ENCODE measurements at regions not wholly inside any gene's neighbourhood (a gene's known extent, or its start where the extent isn't known, plus 50 kb on each side); places are given as distances from the start of the nearest gene placed in this dataset.

DNA sequence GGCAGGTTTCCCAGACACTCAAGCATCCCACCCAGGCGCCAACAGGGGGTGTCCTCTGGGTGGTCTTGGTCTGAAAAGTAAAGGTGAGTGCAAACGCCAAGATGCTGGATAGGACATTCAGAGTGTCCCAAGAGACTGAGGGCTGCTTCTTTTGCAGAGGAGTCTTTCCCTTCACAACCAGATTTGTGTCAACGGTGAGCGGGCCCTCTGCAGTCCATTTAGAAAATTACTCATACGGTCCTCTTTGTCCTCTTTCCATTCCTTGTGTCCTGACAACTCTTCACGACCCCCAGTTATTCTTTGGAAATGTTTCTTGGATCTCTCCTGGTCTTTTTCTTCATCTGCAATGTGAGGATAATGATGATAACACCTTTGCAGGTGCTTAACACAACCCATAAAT, 257.8 kb downstream of the CDC5L start:
- peaks cover 1 to 6% of the 10 kb centered on the region in 2 donors for H3K36me3 Mint-ChIP-seq (ENCODE audit: insufficient read depth in 2 of 2)

DNA sequence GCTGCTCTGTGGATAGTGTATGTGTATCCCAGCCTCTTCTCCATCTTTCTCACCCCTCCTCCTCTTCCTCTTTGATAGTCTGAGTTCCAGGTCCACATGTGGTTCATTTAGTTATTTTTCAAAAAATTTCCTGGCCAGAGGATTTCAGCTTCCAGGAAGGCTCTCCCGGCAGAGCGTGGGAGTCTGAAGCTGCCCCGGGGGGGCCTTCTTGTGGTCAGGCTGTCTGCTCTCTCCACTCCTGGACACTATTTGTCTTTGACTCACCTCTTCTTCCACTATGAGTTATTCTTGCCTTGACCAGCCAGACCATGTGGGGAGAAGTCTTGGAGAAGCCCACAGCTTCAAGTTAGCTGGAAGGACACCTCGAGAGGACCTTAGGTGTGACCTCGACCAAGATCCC, 258.8 kb downstream of the CDC5L start:
- H3K27me3 Mint-ChIP-seq (ENCODE audit: low read depth), result no peaks in the 10 kb centered on the region

More for the DNA sequence above, 257.8 kb downstream of the CDC5L start:
- ATAC-seq (replicated peaks in 1 of 2) (no peak), DNase-seq (no peak)
- Mint-ChIP-seq H3K9me3 (peaks cover 0 to 3% of the 10 kb centered on the region in 2 donors), H3K4me1 (ENCODE audit: low read depth) (peaks cover 46% of the 10 kb centered on the region), H3K27ac (no peak overlapping the region), H3K27me3 (ENCODE audit: low read depth) (no peaks in the 10 kb centered on the region), H3K4me3 (no peak overlapping the region)

DNA sequence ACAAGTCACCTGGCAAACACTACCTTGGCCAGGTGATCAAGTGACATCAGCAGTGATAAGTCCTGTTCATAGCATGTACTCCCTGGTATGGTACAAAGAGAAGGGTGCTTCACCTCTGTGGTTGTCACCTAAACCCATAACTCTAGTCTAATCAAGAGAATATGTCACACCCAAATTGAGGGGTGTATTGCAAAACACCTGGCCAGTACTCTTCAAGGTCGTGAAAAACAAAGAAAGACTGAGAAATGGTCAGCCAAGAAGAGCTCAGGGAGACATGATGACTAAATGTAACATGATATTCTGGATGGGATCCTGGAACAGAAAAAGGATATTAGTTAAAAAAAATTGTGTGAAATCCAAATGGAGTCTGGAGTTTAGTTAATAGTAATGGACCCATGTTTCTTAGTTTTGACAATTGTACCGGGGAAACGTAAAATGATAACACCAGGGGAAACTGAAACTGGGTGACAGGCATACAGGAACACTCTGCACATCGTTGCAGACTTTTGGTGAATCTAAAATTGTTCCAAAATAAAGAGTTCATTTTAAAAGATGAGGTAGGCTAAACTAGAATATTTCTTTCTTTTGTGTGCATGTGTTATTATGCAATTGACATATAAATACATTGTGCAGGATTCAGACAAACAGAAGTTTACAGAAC, 262.0 kb downstream of the CDC5L start:
- H3K4me3 Mint-ChIP-seq, result peak overlapping the region in 1 of 2 donors; percentile 50
- H3K27ac Mint-ChIP-seq, result no peak overlapping the region
- peak in 1 of 2 donors; percentile 25 for ATAC-seq (replicated peaks in 1 of 2)
- H3K4me1 Mint-ChIP-seq (ENCODE audit: low read depth), result peaks cover 7% of the 10 kb centered on the region
- peaks cover 1 to 6% of the 10 kb centered on the region in 2 donors for H3K36me3 Mint-ChIP-seq (ENCODE audit: insufficient read depth in 2 of 2)
- H3K9me3 Mint-ChIP-seq, result peaks cover 0 to 3% of the 10 kb centered on the region in 2 donors
- no peak for DNase-seq
- H3K27me3 Mint-ChIP-seq (ENCODE audit: low read depth), result peaks cover 7% of the 10 kb centered on the region

More for the DNA sequence above, 258.8 kb downstream of the CDC5L start:
- Mint-ChIP-seq H3K4me3 (no peak overlapping the region), H3K27ac (no peak overlapping the region), H3K4me1 (ENCODE audit: low read depth) (peaks cover 35% of the 10 kb centered on the region), H3K9me3 (peaks cover 0 to 3% of the 10 kb centered on the region in 2 donors), H3K36me3 (ENCODE audit: insufficient read depth in 2 of 2) (peaks cover 1 to 6% of the 10 kb centered on the region in 2 donors)
- ATAC-seq (replicated peaks in 1 of 2) (no peak), DNase-seq (no peak)

DNA sequence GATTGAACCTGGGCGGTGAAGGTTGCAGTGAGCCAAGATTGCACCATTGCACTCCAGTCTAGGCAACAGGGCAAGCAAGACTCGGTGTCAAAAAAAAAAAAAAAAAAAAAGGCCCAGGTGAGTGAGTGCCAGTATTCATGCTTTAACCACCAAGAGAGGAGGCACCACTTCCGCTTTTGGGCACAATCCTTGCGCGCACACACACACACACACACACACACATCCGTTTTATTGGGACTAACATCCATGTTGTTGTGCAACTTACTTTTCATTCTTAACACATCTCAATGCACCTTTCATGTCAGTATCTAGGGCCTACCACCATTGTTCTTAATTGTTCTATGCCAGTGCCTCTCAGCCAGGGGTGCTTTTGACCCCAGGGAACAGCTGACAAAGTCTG, 263.0 kb downstream of the CDC5L start:
- no peak for ATAC-seq (replicated peaks in 1 of 2)
- Mint-ChIP-seq H3K36me3 (ENCODE audit: insufficient read depth in 2 of 2) (peaks cover 1 to 6% of the 10 kb centered on the region in 2 donors), H3K4me1 (ENCODE audit: low read depth) (peaks cover 13% of the 10 kb centered on the region), H3K27me3 (ENCODE audit: low read depth) (peaks cover 7% of the 10 kb centered on the region), H3K4me3 (no peak overlapping the region), H3K9me3 (peaks cover 0 to 3% of the 10 kb centered on the region in 2 donors), H3K27ac (no peak overlapping the region)
- DNase-seq, result no peak

DNA sequence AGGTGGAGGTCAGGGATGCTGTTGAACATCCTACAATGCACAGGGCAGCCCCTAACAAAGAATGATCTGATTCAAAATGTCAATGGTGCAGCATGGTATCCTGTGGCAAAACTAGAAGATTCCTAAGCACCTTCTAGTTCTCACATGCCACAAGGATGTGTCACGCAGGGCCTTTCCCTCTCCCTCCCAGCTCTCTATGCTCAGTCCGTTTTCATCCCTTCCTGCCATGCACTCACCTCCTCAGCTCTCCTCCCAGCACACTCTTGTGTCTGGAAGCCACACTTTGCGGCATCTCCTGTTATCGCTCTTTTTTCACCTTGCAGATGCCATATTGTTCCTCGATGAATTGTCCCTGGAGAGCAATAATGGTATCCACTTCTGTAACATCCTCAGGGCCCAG, 263.4 kb downstream of the CDC5L start:
- ATAC-seq (replicated peaks in 1 of 2), result no peak
- Mint-ChIP-seq H3K27ac (no peak overlapping the region), H3K9me3 (peaks cover 0 to 3% of the 10 kb centered on the region in 2 donors), H3K4me1 (ENCODE audit: low read depth) (peaks cover 16% of the 10 kb centered on the region), H3K36me3 (ENCODE audit: insufficient read depth in 2 of 2) (peaks cover 1 to 6% of the 10 kb centered on the region in 2 donors), H3K4me3 (no peak overlapping the region), H3K27me3 (ENCODE audit: low read depth) (peaks cover 7% of the 10 kb centered on the region)
- DNase-seq, result no peak

DNA sequence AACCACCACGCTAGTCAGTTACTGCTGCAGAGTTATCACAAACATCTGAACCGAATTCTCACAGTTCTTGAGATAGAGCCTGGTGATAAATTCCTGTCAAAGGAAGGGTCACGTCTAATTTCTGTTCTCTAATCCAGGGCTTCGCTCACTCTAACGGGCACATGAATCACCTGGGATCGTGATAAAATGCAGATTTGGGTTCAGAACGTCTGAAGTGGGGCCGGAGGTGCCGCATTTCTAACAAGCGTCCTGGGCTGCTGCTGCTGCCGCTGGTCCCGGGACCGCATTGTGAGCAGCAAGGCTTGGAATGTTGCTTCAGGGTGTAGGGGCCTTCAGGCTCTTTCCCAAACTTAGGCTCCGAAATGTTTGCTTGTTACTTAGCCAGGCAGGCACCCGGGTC, 264.1 kb downstream of the CDC5L start:
- no peak overlapping the region for H3K27ac Mint-ChIP-seq
- peaks cover 7% of the 10 kb centered on the region for H3K27me3 Mint-ChIP-seq (ENCODE audit: low read depth)
- DNase-seq (no peak), ATAC-seq (replicated peaks in 1 of 2) (no peak)
- no peak overlapping the region for H3K4me3 Mint-ChIP-seq
- H3K9me3 Mint-ChIP-seq, result peaks cover 0 to 3% of the 10 kb centered on the region in 2 donors
- peaks cover 16% of the 10 kb centered on the region for H3K4me1 Mint-ChIP-seq (ENCODE audit: low read depth)
- peaks cover 1 to 6% of the 10 kb centered on the region in 2 donors for H3K36me3 Mint-ChIP-seq (ENCODE audit: insufficient read depth in 2 of 2)

DNA sequence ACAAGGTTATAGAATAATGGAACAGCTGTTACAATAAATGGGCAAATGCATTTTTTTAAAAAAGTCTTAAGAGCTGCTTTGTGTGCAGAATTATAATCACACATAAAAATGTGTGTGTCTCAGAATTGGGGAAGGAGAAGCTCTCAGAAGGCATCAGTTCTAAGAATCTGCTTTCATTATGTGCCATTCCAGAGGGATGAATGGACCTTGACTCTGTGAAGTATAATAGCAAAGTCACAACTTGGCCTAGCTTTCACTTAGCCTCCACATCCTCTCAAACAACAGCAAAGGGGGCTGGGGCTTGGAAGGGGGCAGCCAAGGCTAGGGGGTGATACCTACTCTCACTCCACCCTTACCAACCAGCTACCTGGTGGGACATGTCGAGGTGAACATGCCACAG, 265.0 kb downstream of the CDC5L start:
- Mint-ChIP-seq H3K36me3 (ENCODE audit: insufficient read depth in 2 of 2) (peaks cover 1 to 6% of the 10 kb centered on the region in 2 donors), H3K4me3 (no peak overlapping the region), H3K4me1 (ENCODE audit: low read depth) (peaks cover 16% of the 10 kb centered on the region), H3K9me3 (peaks cover 0 to 3% of the 10 kb centered on the region in 2 donors), H3K27ac (no peak overlapping the region), H3K27me3 (ENCODE audit: low read depth) (peaks cover 7% of the 10 kb centered on the region)
- DNase-seq (no peak), ATAC-seq (replicated peaks in 1 of 2) (no peak)

DNA sequence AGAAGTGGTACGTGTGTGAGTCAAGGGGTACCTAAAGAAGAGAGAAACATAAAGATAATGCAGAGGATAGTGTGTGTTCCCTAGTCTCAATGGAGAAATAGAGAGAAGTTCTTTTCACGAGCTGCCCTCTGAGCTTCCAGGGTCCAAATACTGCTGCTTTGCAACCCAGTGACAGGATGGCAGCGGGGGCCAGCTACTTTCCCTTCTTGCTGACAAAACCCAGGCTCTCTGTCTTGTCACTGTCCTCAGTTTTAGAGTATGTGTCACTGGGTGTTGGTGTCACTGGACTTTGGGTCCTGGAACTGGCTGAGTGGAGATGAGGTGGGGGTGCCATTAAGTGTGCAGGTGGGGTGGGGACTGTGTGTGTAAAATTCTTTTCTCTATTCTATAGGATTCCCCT, 265.6 kb downstream of the CDC5L start:
- Mint-ChIP-seq H3K9me3 (peaks cover 0 to 3% of the 10 kb centered on the region in 2 donors), H3K4me1 (ENCODE audit: low read depth) (peaks cover 16% of the 10 kb centered on the region), H3K4me3 (no peak overlapping the region), H3K36me3 (ENCODE audit: insufficient read depth in 2 of 2) (peaks cover 1 to 3% of the 10 kb centered on the region in 2 donors), H3K27me3 (ENCODE audit: low read depth) (peaks cover 7% of the 10 kb centered on the region), H3K27ac (no peak overlapping the region)
- DNase-seq (no peak), ATAC-seq (replicated peaks in 1 of 2) (no peak)

DNA sequence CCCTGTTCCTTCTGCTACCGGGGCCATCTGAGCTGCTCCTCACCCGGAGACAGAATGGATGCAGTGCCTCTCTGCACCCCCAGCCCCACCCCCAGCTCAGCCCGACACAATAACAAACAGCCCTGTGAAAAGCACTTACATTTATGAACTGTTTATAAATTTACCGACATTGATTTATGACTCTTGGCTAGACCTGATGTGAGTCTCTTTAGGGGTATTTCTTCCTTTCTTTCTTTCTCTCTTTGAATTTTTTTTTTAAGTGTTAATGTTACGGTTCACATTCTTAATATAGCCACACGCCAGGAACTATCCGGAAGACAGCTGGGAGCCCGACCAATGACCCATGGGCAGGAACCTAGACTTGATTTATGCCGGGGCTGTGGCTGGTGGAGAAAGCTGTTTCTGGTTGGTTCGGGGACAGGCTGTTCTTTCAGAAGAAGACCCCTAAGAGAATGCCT, 266.3 kb downstream of the CDC5L start:
- Mint-ChIP-seq H3K4me1 (ENCODE audit: low read depth) (peaks cover 16% of the 10 kb centered on the region), H3K9me3 (peaks cover 3% of the 10 kb centered on the region in 2 donors), H3K27me3 (ENCODE audit: low read depth) (peaks cover 7% of the 10 kb centered on the region), H3K27ac (peak overlapping the region; percentile 72), H3K36me3 (ENCODE audit: insufficient read depth in 2 of 2) (peaks cover 0 to 4% of the 10 kb centered on the region in 2 donors), H3K4me3 (no peak overlapping the region)
- ATAC-seq (replicated peaks in 1 of 2) (no peak), DNase-seq (no peak)

DNA sequence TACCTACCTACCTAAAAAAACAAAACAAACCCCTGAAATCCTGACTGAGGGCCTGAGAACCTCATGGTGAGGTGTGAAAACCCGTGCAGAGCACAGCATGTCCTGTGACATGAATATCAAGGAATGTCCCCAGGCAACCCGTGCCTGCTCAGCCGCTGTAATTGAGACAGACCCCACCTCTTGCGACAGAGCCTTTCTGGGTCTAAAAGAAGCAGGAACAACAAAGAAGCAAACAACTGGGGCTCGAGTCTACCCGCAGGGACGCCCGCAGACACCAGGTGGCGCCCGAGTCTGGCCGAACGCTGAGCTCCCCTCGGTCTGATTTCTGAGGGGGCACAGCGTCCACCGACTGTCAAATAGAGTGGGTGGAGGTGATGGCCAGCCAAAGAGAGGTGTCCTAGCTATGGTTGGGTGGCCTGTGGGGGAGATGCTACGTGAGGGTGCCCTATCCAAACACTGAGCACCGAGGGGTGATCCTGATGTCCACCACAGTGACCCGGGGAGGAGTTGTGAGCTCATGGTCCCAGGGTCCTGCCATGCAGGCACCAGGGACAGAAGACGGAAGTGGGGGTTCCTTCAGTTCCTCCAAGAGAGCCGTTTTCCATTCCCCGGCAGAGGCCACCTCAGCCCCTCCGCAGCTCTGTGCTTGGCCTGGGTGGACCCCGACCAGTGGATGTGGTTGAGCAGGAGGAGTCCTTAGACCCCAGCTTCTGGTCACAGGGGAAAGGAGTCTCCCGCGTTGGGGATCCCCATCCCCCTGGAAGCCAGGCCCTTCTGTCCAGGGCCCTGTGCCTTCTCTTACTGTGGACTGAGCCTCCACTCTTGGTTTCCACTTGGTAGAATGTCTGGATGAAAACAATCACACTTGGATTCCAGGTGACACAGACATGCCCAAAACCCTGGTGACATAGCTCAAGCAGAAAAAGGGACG, 268.2 kb downstream of the CDC5L start:
- ATAC-seq (replicated peaks in 1 of 2), result peak; percentile 87 to 88
- peaks cover 9% of the 10 kb centered on the region for H3K4me1 Mint-ChIP-seq (ENCODE audit: low read depth)
- H3K36me3 Mint-ChIP-seq (ENCODE audit: insufficient read depth in 2 of 2), result peaks cover 0 to 3% of the 10 kb centered on the region in 2 donors
- H3K27me3 Mint-ChIP-seq (ENCODE audit: low read depth), result peaks cover 7% of the 10 kb centered on the region
- H3K4me3 Mint-ChIP-seq, result peak overlapping the region; percentile 74 to 77
- H3K27ac Mint-ChIP-seq, result peak overlapping the region; percentile 95
- peaks cover 3% of the 10 kb centered on the region in 2 donors for H3K9me3 Mint-ChIP-seq
- peak; percentile 77 to 89 for DNase-seq

DNA sequence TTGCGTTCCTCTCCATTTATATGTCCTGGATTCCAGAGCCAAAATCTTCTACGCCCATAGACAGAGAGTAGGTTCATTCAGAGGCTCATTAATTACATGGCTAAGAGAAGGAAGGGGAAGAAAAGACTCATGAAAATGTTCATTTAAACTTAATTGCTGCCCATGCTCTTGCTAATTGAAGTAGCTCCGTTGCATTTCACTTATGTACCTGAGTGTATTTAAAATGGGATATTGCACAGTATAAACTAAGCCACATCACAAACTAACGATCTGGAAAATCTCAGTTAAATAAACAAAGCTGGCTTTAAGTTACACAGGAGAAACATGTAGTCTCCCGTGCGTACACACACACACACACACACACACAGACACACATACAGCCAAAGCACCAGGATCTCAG, 269.2 kb downstream of the CDC5L start:
- Mint-ChIP-seq H3K9me3 (peaks cover 3% of the 10 kb centered on the region in 2 donors), H3K4me1 (ENCODE audit: low read depth) (peaks cover 9% of the 10 kb centered on the region), H3K36me3 (ENCODE audit: insufficient read depth in 2 of 2) (peaks cover 0 to 3% of the 10 kb centered on the region in 2 donors), H3K4me3 (no peak overlapping the region), H3K27me3 (ENCODE audit: low read depth) (peaks cover 7% of the 10 kb centered on the region), H3K27ac (no peak overlapping the region)
- DNase-seq (no peak), ATAC-seq (replicated peaks in 1 of 2) (no peak)

DNA sequence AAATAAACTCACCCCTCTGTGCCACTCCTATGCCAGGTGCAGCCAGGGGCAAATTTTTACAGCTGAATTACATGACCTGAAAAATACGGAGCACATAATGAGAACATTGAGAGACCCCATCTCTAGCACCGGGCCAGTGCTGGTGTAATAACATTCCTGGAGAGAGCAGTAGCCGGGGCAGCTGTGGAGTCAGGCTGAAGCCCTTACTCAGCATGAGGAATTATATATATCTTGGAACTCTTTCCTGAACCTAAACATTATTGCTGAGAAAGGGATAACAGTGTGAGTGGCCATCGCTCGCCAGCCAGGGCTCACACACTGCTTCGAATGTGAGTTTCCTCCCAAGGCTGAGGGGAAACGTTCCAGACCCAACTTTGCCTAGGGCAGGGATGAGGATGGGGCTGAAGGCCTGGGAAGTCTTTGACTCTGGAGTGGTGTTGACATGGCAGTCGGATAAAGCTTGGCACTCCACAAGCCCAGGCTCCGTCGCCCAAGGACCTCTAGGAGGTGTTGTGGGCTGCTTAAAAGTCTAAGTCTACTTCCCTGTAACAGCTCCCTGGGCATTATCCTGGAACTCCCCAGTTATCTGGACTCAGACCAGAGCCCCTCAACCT, 269.8 kb downstream of the CDC5L start:
- DNase-seq, result no peak
- Mint-ChIP-seq H3K9me3 (peaks cover 3% of the 10 kb centered on the region in 2 donors), H3K4me1 (ENCODE audit: low read depth) (peaks cover 9% of the 10 kb centered on the region), H3K4me3 (no peak overlapping the region), H3K36me3 (ENCODE audit: insufficient read depth in 2 of 2) (peaks cover 0 to 3% of the 10 kb centered on the region in 2 donors), H3K27me3 (ENCODE audit: low read depth) (peaks cover 7% of the 10 kb centered on the region), H3K27ac (no peak overlapping the region)
- no peak for ATAC-seq (replicated peaks in 1 of 2)

DNA sequence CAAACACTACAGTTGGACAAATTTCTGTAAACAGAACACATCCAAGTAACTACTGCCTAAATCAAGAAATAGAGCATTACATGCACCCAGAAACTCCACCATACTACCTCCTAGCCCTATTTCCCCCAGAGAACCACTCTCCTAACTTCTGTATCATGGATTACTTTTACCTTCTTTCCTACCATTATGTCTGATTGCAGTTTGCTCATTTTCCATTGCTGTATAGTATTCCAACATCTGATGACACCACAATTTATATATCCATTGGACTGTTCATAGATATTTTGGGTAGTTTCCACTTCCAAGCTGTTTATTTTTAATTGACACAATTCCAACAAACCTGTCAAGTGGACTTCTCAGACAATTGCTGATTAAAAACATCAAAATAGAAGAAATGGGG, 271.1 kb downstream of the CDC5L start:
- Mint-ChIP-seq H3K36me3 (ENCODE audit: insufficient read depth in 2 of 2) (peaks cover 0 to 3% of the 10 kb centered on the region in 2 donors), H3K9me3 (peaks cover 3% of the 10 kb centered on the region in 2 donors), H3K4me1 (ENCODE audit: low read depth) (peaks cover 16% of the 10 kb centered on the region), H3K4me3 (no peak overlapping the region), H3K27me3 (ENCODE audit: low read depth) (peaks cover 6% of the 10 kb centered on the region), H3K27ac (no peak overlapping the region)
- ATAC-seq (replicated peaks in 1 of 2) (no peak), DNase-seq (no peak)
